Endothelial cell of umbilical vein (primary cell): ENCODE measurements at regions not wholly inside any gene's neighbourhood (a gene's known extent, or its start where the extent isn't known, plus 50 kb on each side); places are given as distances from the start of the nearest gene placed in this dataset.

ENCODE experiments used
- BruUV-seq: library from RNA; stranded (reverse); fragments of 400-500 nt; replicated peaks from 2 replicates; lab custom pipeline; 2021; lab: Mats Ljungman, UMichigan
- CTCF ChIA-PET: fragments of 300-600, 350-600 bp; sonication (Branson Sonifier 250); formaldehyde crosslinking; loops from one replicate; lab custom pipeline; 2021; ENCODE audit warnings: antibody characterized with exemption, inconsistent platforms; lab: Charles Lee
- POLR2A ChIA-PET: fragments of 300-600, 350-600 bp; sonication (Branson Sonifier 250); formaldehyde crosslinking; loops from one replicate; lab custom pipeline; 2021; ENCODE audit warnings: antibody characterized with exemption, inconsistent platforms; lab: Charles Lee
- DNase-seq: peaks from one replicate; pipeline ENCODE4 v3.0.0-alpha.2; 2011; ENCODE audit warnings: low read depth, low spot score
- FAIRE-seq: peaks from 2 replicates; lab custom pipeline; 2011; peaks lifted over from hg19 to GRCh38; lab: Jason Lieb, UNC
- H2AFZ ChIP-seq: 2 replicates; pipeline ENCODE4 v1.6.0; 2012; ENCODE audit warnings: low read depth, low read length, control low read depth, inconsistent platforms
- H3K27ac ChIP-seq: 2 replicates; pipeline ENCODE4 v1.5.1; 2011; ENCODE audit warnings: low read depth, mild to moderate bottlenecking, control low read depth, low read length, moderate library complexity; ENCODE audit not compliant: insufficient read depth
- H3K27me3 ChIP-seq, 2 experiments: 2 replicates each; pipeline versions ENCODE4 v1.6.0 to v1.6.1; 2011; ENCODE audit warnings: low read length in 2 of 2, mixed read lengths in 1 of 2; ENCODE audit not compliant: control insufficient read depth in 2 of 2, insufficient read depth in 2 of 2
- H3K36me3 ChIP-seq, 2 experiments: 2 replicates in 1 of 2; 3 replicates in 1 of 2; pipeline ENCODE4 v1.5.1; 2011; ENCODE audit warnings: low read length in 2 of 2, mild to moderate bottlenecking in 1 of 2, moderate library complexity in 1 of 2; ENCODE audit not compliant: control insufficient read depth in 2 of 2, insufficient read depth in 2 of 2; ENCODE audit errors: extremely low read depth in 1 of 2
- H3K4me1 ChIP-seq: 3 replicates; pipeline ENCODE4 v1.5.1; 2011; ENCODE audit warnings: mild to moderate bottlenecking, low read length; ENCODE audit not compliant: control insufficient read depth, insufficient read depth; ENCODE audit errors: extremely low read depth
- H3K4me2 ChIP-seq: 2 replicates; pipeline ENCODE4 v1.6.1; 2011; ENCODE audit warnings: low read length, control low read depth, mixed read lengths; ENCODE audit not compliant: insufficient read depth
- H3K4me3 ChIP-seq, 3 experiments: fragments of 200-600 bp in 1 of 3; sonication (generic), shearing (Covaris generic) in 1 of 3; replicated peaks in 1 of 3; 2 replicates each; pipeline ENCODE4 v1.5.1; 2011 to 2016; ENCODE audit warnings: control low read depth in 3 of 3, low read length in 3 of 3, mild to moderate bottlenecking in 2 of 3, inconsistent platforms in 1 of 3, low read depth in 1 of 3, moderate library complexity in 1 of 3; ENCODE audit not compliant: insufficient read depth in 1 of 3
- H3K79me2 ChIP-seq: 2 replicates; pipeline ENCODE4 v1.6.0; 2012; ENCODE audit warnings: low read length, inconsistent platforms; ENCODE audit not compliant: control insufficient read depth, insufficient read depth
- H3K9ac ChIP-seq: replicated peaks from 2 replicates; pipeline ENCODE3; 2011; ENCODE audit warnings: low read length, control low read depth; ENCODE audit not compliant: insufficient read depth; ENCODE audit errors: extremely low read depth
- H3K9me1 ChIP-seq: replicated peaks from 3 replicates; pipeline ENCODE4 v1.6.0; 2011; ENCODE audit warnings: mild to moderate bottlenecking, low read length; ENCODE audit not compliant: control insufficient read depth, insufficient read depth; ENCODE audit errors: extremely low read depth
- H3K9me3 ChIP-seq: replicated peaks from 2 replicates; pipeline ENCODE4 v1.5.1; 2012; ENCODE audit warnings: low read length, inconsistent platforms; ENCODE audit not compliant: control insufficient read depth, insufficient read depth
- H4K20me1 ChIP-seq: replicated peaks from 2 replicates; pipeline ENCODE3; 2011; ENCODE audit warnings: mild to moderate bottlenecking, low read length; ENCODE audit not compliant: control insufficient read depth, insufficient read depth; ENCODE audit errors: extremely low read depth
- EZH2 ChIP-seq: IDR thresholded peaks from 2 replicates; pipeline ENCODE4 v1.6.1; 2012; ENCODE audit warnings: borderline replicate concordance, low read depth, mild to moderate bottlenecking, moderate library complexity, low read length, inconsistent platforms; ENCODE audit not compliant: severe bottlenecking
- FOS ChIP-seq: IDR thresholded peaks from 2 replicates; pipeline ENCODE4 v1.6.1; 2011; ENCODE audit warnings: mild to moderate bottlenecking, low read length, moderate library complexity, borderline replicate concordance; ENCODE audit not compliant: insufficient read depth
- GATA2 ChIP-seq: IDR thresholded peaks from 2 replicates; pipeline ENCODE4 v1.7.0; 2011; ENCODE audit warnings: low read depth, mild to moderate bottlenecking, moderate library complexity, mixed read lengths, low read length; ENCODE audit not compliant: insufficient read length, insufficient read depth
- JUN ChIP-seq: IDR thresholded peaks from 2 replicates; pipeline ENCODE4 v1.6.1; 2011; ENCODE audit warnings: borderline replicate concordance, low read depth; ENCODE audit not compliant: insufficient read length, insufficient read depth
- MAX ChIP-seq: IDR thresholded peaks from 2 replicates; pipeline ENCODE4 v1.6.1; 2011; ENCODE audit not compliant: insufficient read depth, insufficient read length
- MYC ChIP-seq: IDR thresholded peaks from one replicate; pipeline ENCODE4 v1.6.1; 2011; ENCODE audit warnings: mild to moderate bottlenecking, low read depth, low read length
- POLR2A ChIP-seq: IDR thresholded peaks from 2 replicates; pipeline ENCODE4 v1.6.1; 2012; ENCODE audit warnings: low read depth, mild to moderate bottlenecking, control low read depth, low read length
- POLR2AphosphoS5 ChIP-seq: IDR thresholded peaks from 2 replicates; pipeline ENCODE4 v1.6.1; 2012; ENCODE audit warnings: low read depth, mild to moderate bottlenecking, control low read depth, low read length, moderate library complexity; ENCODE audit not compliant: insufficient read depth
- dilution Hi-C: fragments of 300-500 bp; cut with MboI; formaldehyde crosslinking; loops from one replicate; pipeline ENCODE4 v1.15.0; 2019; ENCODE audit warnings: low sequenced_read_pairs; ENCODE audit not compliant: extremely low pct_ligation_motif_present
- intact Hi-C: fragments of 100-400 bp; cut with micrococcal nuclease; formaldehyde crosslinking; loops from one replicate; pipeline ENCODE4 v1.10.0; 2022
- TF ChIP-seq, protein P1 (sequence below), 2 donors: IDR thresholded peaks; 1 replicate in 1 of 2; 2 replicates in 1 of 2; pipeline ENCODE4 v1.5.1; 2011; ENCODE audit warnings: low read length in 2 of 2, mild to moderate bottlenecking in 2 of 2, moderate library complexity in 2 of 2, control low read depth in 1 of 2, inconsistent platforms in 1 of 2, low read depth in 1 of 2; ENCODE audit not compliant: insufficient read depth in 1 of 2; ENCODE audit errors: extremely low read depth in 1 of 2

GRCh38 chr12:41983856-41984255 is 160.8 kb downstream of the GXYLT1 start:
- H3K4me1 ChIP-seq, result no peaks in the 10 kb centered on the region
- TF ChIP-seq GATA2, result no peak
- TF ChIP-seq, protein P1, sequence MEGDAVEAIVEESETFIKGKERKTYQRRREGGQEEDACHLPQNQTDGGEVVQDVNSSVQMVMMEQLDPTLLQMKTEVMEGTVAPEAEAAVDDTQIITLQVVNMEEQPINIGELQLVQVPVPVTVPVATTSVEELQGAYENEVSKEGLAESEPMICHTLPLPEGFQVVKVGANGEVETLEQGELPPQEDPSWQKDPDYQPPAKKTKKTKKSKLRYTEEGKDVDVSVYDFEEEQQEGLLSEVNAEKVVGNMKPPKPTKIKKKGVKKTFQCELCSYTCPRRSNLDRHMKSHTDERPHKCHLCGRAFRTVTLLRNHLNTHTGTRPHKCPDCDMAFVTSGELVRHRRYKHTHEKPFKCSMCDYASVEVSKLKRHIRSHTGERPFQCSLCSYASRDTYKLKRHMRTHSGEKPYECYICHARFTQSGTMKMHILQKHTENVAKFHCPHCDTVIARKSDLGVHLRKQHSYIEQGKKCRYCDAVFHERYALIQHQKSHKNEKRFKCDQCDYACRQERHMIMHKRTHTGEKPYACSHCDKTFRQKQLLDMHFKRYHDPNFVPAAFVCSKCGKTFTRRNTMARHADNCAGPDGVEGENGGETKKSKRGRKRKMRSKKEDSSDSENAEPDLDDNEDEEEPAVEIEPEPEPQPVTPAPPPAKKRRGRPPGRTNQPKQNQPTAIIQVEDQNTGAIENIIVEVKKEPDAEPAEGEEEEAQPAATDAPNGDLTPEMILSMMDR (IDR thresholded peaks at IDR 0.05; ENCODE audit: extremely low read depth in 1 of 2, insufficient read depth in 1 of 2, low read depth in 1 of 2, low read length in 2 of 2), result no peak
- TF ChIP-seq JUN, result no peak
- TF ChIP-seq POLR2AphosphoS5, result no peak
- no peak for TF ChIP-seq POLR2A
- no peaks in the 10 kb centered on the region for H3K9me3 ChIP-seq
- no peaks in the 10 kb centered on the region for H3K79me2 ChIP-seq
- no peak overlapping the region for H3K4me2 ChIP-seq
- dilution Hi-C loops (no loop called here), intact Hi-C loops (no loop called here)
- DNase-seq (no peak), FAIRE-seq (no peak)
- no peak overlapping the region for H3K9ac ChIP-seq
- no peaks in the 10 kb centered on the region for H3K9me1 ChIP-seq
- no peak overlapping the region for H3K27ac ChIP-seq
- no peak overlapping the region for H2AFZ ChIP-seq
- CTCF ChIA-PET, result interaction anchor here (1.0 kb wide), 1 partner anchor 9 kb away, joined by 6 read pairs; no protein-coding TSS in a partner anchor
- H3K27me3 ChIP-seq, result no peaks in the 10 kb centered on the region
- no TSS peak for BruUV-seq
- no peak overlapping the region for H3K4me3 ChIP-seq
- H3K36me3 ChIP-seq, result no peaks in the 10 kb centered on the region
- POLR2A ChIA-PET, result interaction anchor here (0.7 kb wide), 1 partner anchor 252 kb away, joined by 3 read pairs; no protein-coding TSS in a partner anchor
- no peaks in the 10 kb centered on the region for H4K20me1 ChIP-seq

- Histone ChIP-seq H4K20me1 (no peaks in the 10 kb centered on the region), H3K4me1 (no peaks in the 10 kb centered on the region), H3K36me3 (no peaks in the 10 kb centered on the region), H3K79me2 (no peaks in the 10 kb centered on the region), H3K4me3 (no peak overlapping the region), H3K9me3 (no peaks in the 10 kb centered on the region), H3K27ac (no peak overlapping the region), H3K9ac (no peak overlapping the region), H3K4me2 (no peak overlapping the region), H3K9me1 (no peaks in the 10 kb centered on the region), H2AFZ (no peak overlapping the region), H3K27me3 (no peaks in the 10 kb centered on the region)
- TF ChIP-seq, protein P1 (IDR thresholded peaks at IDR 0.05; ENCODE audit: extremely low read depth in 1 of 2, insufficient read depth in 1 of 2, low read depth in 1 of 2, low read length in 2 of 2), result no peak
- TF ChIP-seq MYC (no peak), POLR2A (no peak), FOS (no peak), MAX (no peak), POLR2AphosphoS5 (no peak), GATA2 (no peak), JUN (no peak), EZH2 (no peak)
- no TSS peak for BruUV-seq
- DNase-seq, result no peak
- dilution Hi-C loops (no loop called here), intact Hi-C loops (no loop called here)
- no peak for FAIRE-seq
- CTCF ChIA-PET, result interaction anchor here (1.0 kb wide), 2 partner anchors 9 to 41 kb away, joined by 3 to 6 read pairs; no protein-coding TSS in a partner anchor
- POLR2A ChIA-PET, result interaction anchor here (0.7 kb wide), 1 partner anchor 252 kb away, joined by 3 read pairs; no protein-coding TSS in a partner anchor
Observed at GRCh38 chr12:41983394-41983793, 161.3 kb downstream of the GXYLT1 start.
